Testis (tissue), 2 donors: ENCODE measurements at regions not wholly inside any gene's neighbourhood (a gene's known extent, or its start where the extent isn't known, plus 50 kb on each side); places are given as distances from the start of the nearest gene placed in this dataset.
A peak's percentile ranks its signal among the peaks of the same experiment; 100 is the strongest.

Source experiments
- DNase-seq: peaks from one replicate; pipeline ENCODE4 v3.0.0-alpha.2; 2019
- H3K27ac ChIP-seq, 2 donors: fragments of 200-600 bp; sonication (generic); one replicate each; pipeline ENCODE4 v1.5.1; 2019
- H3K27me3 ChIP-seq: fragments of 200-600 bp; sonication (generic); one replicate; pipeline ENCODE4 v1.5.1; 2019
- H3K36me3 ChIP-seq: fragments of 200-600 bp; sonication (generic); one replicate; pipeline ENCODE4 v1.5.1; 2017; ENCODE audit warnings: low read depth; ENCODE audit errors: missing control alignments
- H3K4me1 ChIP-seq: fragments of 200-600 bp; sonication (generic); one replicate; pipeline ENCODE4 v1.5.1; 2019
- H3K4me3 ChIP-seq, 2 donors: fragments of 200-600 bp; sonication (generic); one replicate each; pipeline ENCODE4 v1.5.1; 2017 to 2019
- H3K9me3 ChIP-seq: fragments of 200-600 bp; sonication (generic); one replicate; pipeline ENCODE4 v1.5.1; 2017
- CTCF ChIP-seq, 3 experiments: fragments of 450-650 bp in 2 of 3; fragments of 200-600 bp in 1 of 3; sonication (generic) in 1 of 3; IDR thresholded peaks; one replicate each; pipeline ENCODE4 v1.5.1; 2016 to 2019; ENCODE audit warnings: antibody characterized with exemption in 3 of 3, mild to moderate bottlenecking in 2 of 3, moderate library complexity in 1 of 3
- POLR2A ChIP-seq: fragments of 450-650 bp; IDR thresholded peaks from one replicate; pipeline ENCODE4 v1.6.1; 2017; ENCODE audit warnings: antibody characterized with exemption, mild to moderate bottlenecking, moderate library complexity
- WGBS, 2 donors: methylation state at CpG; one replicate each; pipeline ENCODE4 v1.1.5; 2018; 5-methylcytosine and 5-hydroxymethylcytosine counted together
- intact Hi-C: fragments of 100-400 bp; cut with DNase I; formaldehyde crosslinking; loops from one replicate; pipeline ENCODE4 v1.15.1; 2023; ENCODE audit warnings: low total_unique reads

GRCh38 chr5:89270901-89271300 is 387.9 kb upstream of the MEF2C start:
- no peaks in the 10 kb centered on the region for H3K36me3 ChIP-seq
- TF ChIP-seq CTCF (IDR thresholded peaks at IDR 0.05) (no peak), POLR2A (no peak)
- H3K27me3 ChIP-seq: no peaks in the 10 kb centered on the region
- H3K9me3 ChIP-seq: no peaks in the 10 kb centered on the region
- H3K4me3 ChIP-seq: no peak overlapping the region
- intact Hi-C loops: no loop called here
- H3K27ac ChIP-seq: no peak overlapping the region
- no peaks in the 10 kb centered on the region for H3K4me1 ChIP-seq
- WGBS, 2 donors: 71 to 75% methylated on average over 5 of the region's 5 CpGs
- DNase-seq: no peak

GRCh38 chr5:89269721-89270120 is 386.7 kb upstream of the MEF2C start:
- Histone ChIP-seq H3K36me3 (no peaks in the 10 kb centered on the region), H3K27me3 (no peaks in the 10 kb centered on the region), H3K4me3 (no peak overlapping the region), H3K4me1 (no peaks in the 10 kb centered on the region), H3K9me3 (no peaks in the 10 kb centered on the region), H3K27ac (no peak overlapping the region)
- WGBS, 2 donors: 83 to 87% methylated on average over 6 of the region's 6 CpGs
- DNase-seq: no peak
- TF ChIP-seq POLR2A (no peak), CTCF (IDR thresholded peaks at IDR 0.05) (no peak)
- intact Hi-C loops: no loop called here

GRCh38 chr5:89268460-89268859 is 385.5 kb upstream of the MEF2C start:
- H3K4me3 ChIP-seq: no peak overlapping the region
- H3K27me3 ChIP-seq: no peaks in the 10 kb centered on the region
- H3K9me3 ChIP-seq: no peaks in the 10 kb centered on the region
- TF ChIP-seq POLR2A (no peak), CTCF (IDR thresholded peaks at IDR 0.05) (no peak)
- no peaks in the 10 kb centered on the region for H3K4me1 ChIP-seq
- DNase-seq: peak; percentile 13
- 79 to 91% methylated on average over 4 of the region's 4 CpGs for WGBS, 2 donors
- no peaks in the 10 kb centered on the region for H3K36me3 ChIP-seq
- H3K27ac ChIP-seq: no peak overlapping the region
- intact Hi-C loops: no loop called here

GRCh38 chr5:89267788-89268187 is 384.8 kb upstream of the MEF2C start:
- TF ChIP-seq POLR2A (no peak), CTCF (IDR thresholded peaks at IDR 0.05) (no peak)
- WGBS, 2 donors: 83 to 92% methylated on average over 2 of the region's 2 CpGs
- no peaks in the 10 kb centered on the region for H3K36me3 ChIP-seq
- no peak for DNase-seq
- H3K4me3 ChIP-seq: no peak overlapping the region
- no peaks in the 10 kb centered on the region for H3K9me3 ChIP-seq
- H3K4me1 ChIP-seq: no peaks in the 10 kb centered on the region
- intact Hi-C loops: no loop called here
- H3K27ac ChIP-seq: no peak overlapping the region
- no peaks in the 10 kb centered on the region for H3K27me3 ChIP-seq

GRCh38 chr5:89265511-89266179 is 382.7 kb upstream of the MEF2C start:
- H3K27ac ChIP-seq: no peak overlapping the region
- no peaks in the 10 kb centered on the region for H3K36me3 ChIP-seq
- no peak for DNase-seq
- H3K27me3 ChIP-seq: no peaks in the 10 kb centered on the region
- H3K9me3 ChIP-seq: no peaks in the 10 kb centered on the region
- 92 to 94% methylated on average over 5 of the region's 5 CpGs for WGBS, 2 donors
- H3K4me3 ChIP-seq: no peak overlapping the region
- no peak for TF ChIP-seq CTCF (IDR thresholded peaks at IDR 0.05)
- TF ChIP-seq POLR2A: no peak
- intact Hi-C loops: no loop called here
- H3K4me1 ChIP-seq: no peaks in the 10 kb centered on the region
